GM12878 (cell line): ENCODE measurements at regions not wholly inside any gene's neighbourhood (a gene's known extent, or its start where the extent isn't known, plus 50 kb on each side); places are given as distances from the start of the nearest gene placed in this dataset.
"Not testable (repeated sequence)": the region's sequence is repeated elsewhere in the genome, so short reads cannot be mapped to it uniquely, and the experiment has no call there.

Experiments
- ATAC-seq: fragments of 200-7000 bp; cut with Tn5 transposase; 3 replicates; pipeline ENCODE4 v1.9.1; 2020; ENCODE audit warnings: mild to moderate bottlenecking, moderate library complexity
- BruUV-seq: library from RNA; stranded (reverse); fragments of 400-500 nt; replicated peaks from 2 replicates; lab custom pipeline; 2021; lab: Mats Ljungman, UMichigan
- CTCF ChIA-PET: fragments of 300-600 bp; sonication (Branson Sonifier 250); formaldehyde crosslinking; extraction: SDS; loops from one replicate; lab custom pipeline; 2021; ENCODE audit warnings: inconsistent platforms; lab: Yijun Ruan, JAX
- POLR2A ChIA-PET: fragments of 350-600 bp; formaldehyde crosslinking; extraction: SDS; loops from one replicate; lab custom pipeline; 2021; ENCODE audit warnings: inconsistent platforms; lab: Charles Lee
- RAD21 ChIA-PET: fragments of 300-600 bp; sonication (Branson Sonifier 250); formaldehyde crosslinking; loops from one replicate; lab custom pipeline; 2023; ENCODE audit warnings: antibody characterized with exemption; ENCODE audit not compliant: unreplicated experiment; lab: Charles Lee
- SMC1A ChIA-PET: fragments of 300-600 bp; sonication (Branson Sonifier 250); formaldehyde crosslinking; loops from one replicate; lab custom pipeline; 2023; ENCODE audit not compliant: unreplicated experiment, uncharacterized antibody; lab: Charles Lee
- DNase-seq: peaks from one replicate; pipeline ENCODE4 v3.0.0-alpha.2; 2011; ENCODE audit warnings: low read depth, low spot score
- FAIRE-seq: peaks from 3 replicates; lab custom pipeline; 2011; peaks lifted over from hg19 to GRCh38; lab: Jason Lieb, UNC
- H2AFZ ChIP-seq: 2 replicates; pipeline ENCODE4 v1.6.0; 2011; ENCODE audit warnings: low read depth, low read length, control low read depth; ENCODE audit not compliant: control insufficient read depth
- H3K27ac ChIP-seq: 2 replicates; pipeline ENCODE4 v1.5.1; 2011; ENCODE audit warnings: control low read depth; ENCODE audit not compliant: control insufficient read depth, insufficient read depth
- H3K27me3 ChIP-seq, 2 experiments: replicated peaks in 1 of 2; 2 replicates each; pipeline versions ENCODE4 v1.6.0 to v1.6.1; 2011; ENCODE audit warnings: low read length in 1 of 2; ENCODE audit not compliant: control insufficient read depth in 2 of 2, insufficient read depth in 2 of 2
- H3K36me3 ChIP-seq, 2 experiments: 2 replicates each; pipeline ENCODE4 v1.5.1; 2011; ENCODE audit warnings: low read length in 1 of 2; ENCODE audit not compliant: control insufficient read depth in 2 of 2, insufficient read depth in 2 of 2
- H3K4me1 ChIP-seq: 2 replicates; pipeline ENCODE4 v1.6.1; 2011; ENCODE audit warnings: mild to moderate bottlenecking, low read length, moderate library complexity, mixed read lengths; ENCODE audit not compliant: control insufficient read depth, insufficient read depth
- H3K4me2 ChIP-seq: 2 replicates; pipeline ENCODE4 v1.6.0; 2011; ENCODE audit warnings: control low read depth; ENCODE audit not compliant: control insufficient read depth, insufficient read depth
- H3K4me3 ChIP-seq: fragments of 200-600 bp; sonication (generic); 2 replicates; pipeline ENCODE4 v1.5.1; 2016
- H3K79me2 ChIP-seq: 2 replicates; pipeline ENCODE4 v1.6.0; 2011; ENCODE audit warnings: low read length; ENCODE audit not compliant: control insufficient read depth, insufficient read depth
- H3K9ac ChIP-seq: 2 replicates; pipeline ENCODE4 v1.8.0; 2011; ENCODE audit warnings: low read length, control low read depth, mixed read lengths; ENCODE audit not compliant: control insufficient read depth, insufficient read depth
- H3K9me3 ChIP-seq: replicated peaks from 3 replicates; pipeline ENCODE4 v1.5.1; 2011; ENCODE audit warnings: mild to moderate bottlenecking, low read length; ENCODE audit not compliant: control insufficient read depth, insufficient read depth
- H4K20me1 ChIP-seq: 2 replicates; pipeline ENCODE4 v1.6.0; 2011; ENCODE audit not compliant: control insufficient read depth, insufficient read depth
- CUX1 ChIP-seq: IDR thresholded peaks from 2 replicates; pipeline ENCODE4 v1.6.1; 2012; ENCODE audit warnings: improper control_type of control experiment, low read depth, low read length; ENCODE audit not compliant: insufficient replicate concordance
- WGBS: methylation state at CpG from one replicate; pipeline ENCODE4 v1.1.6; 2016; ENCODE audit warnings: low lambda C conversion rate; ENCODE audit not compliant: insufficient replicate concordance, insufficient coverage; ENCODE audit errors: missing lambda C conversion rate; 5-methylcytosine and 5-hydroxymethylcytosine counted together
- in situ Hi-C: fragments of 300-500 bp; cut with MboI; formaldehyde crosslinking; loops from 9 replicates; pipeline ENCODE4 v1.14.3; 2018; ENCODE audit warnings: mixed read lengths
- intact Hi-C: fragments of 100-400 bp; cut with micrococcal nuclease; formaldehyde crosslinking; loops from one replicate; pipeline ENCODE4 v1.14.2; 2022; ENCODE audit not compliant: unreplicated experiment

- no peak for TF ChIP-seq CUX1
- TF ChIP-seq, all 136 proteins: peak for 0
These were observed 620.5 kb upstream of the CCDC179 start (continued) for GRCh38 chr11:23480736-23481135.

GRCh38 chr11:23484146-23484545 is 623.9 kb upstream of the CCDC179 start:
- CTCF ChIA-PET, H3K9ac ChIP-seq, in situ Hi-C loops, H3K36me3 ChIP-seq, H3K9me3 ChIP-seq, H2AFZ ChIP-seq, FAIRE-seq, DNase-seq, RAD21 ChIA-PET, BruUV-seq, ATAC-seq, H3K4me1 ChIP-seq, H3K4me2 ChIP-seq, H3K27me3 ChIP-seq, SMC1A ChIA-PET, H3K79me2 ChIP-seq, intact Hi-C loops, H3K4me3 ChIP-seq, H4K20me1 ChIP-seq, H3K27ac ChIP-seq, POLR2A ChIA-PET: not testable (repeated sequence)
- 7% methylated on average over 3 of the region's 3 CpGs for WGBS

- H3K4me3 ChIP-seq, BruUV-seq, in situ Hi-C loops: not testable (repeated sequence)
These were observed 624.3 kb upstream of the CCDC179 start for GRCh38 chr11:23484618-23485017.

More at GRCh38 chr11:23484618-23485017, 624.3 kb upstream of the CCDC179 start:
- H3K4me1 ChIP-seq, H3K27me3 ChIP-seq, H4K20me1 ChIP-seq, intact Hi-C loops, SMC1A ChIA-PET, H3K27ac ChIP-seq, H3K36me3 ChIP-seq, POLR2A ChIA-PET, FAIRE-seq, H3K9ac ChIP-seq, H3K9me3 ChIP-seq, CTCF ChIA-PET, ATAC-seq, H3K4me2 ChIP-seq, RAD21 ChIA-PET, DNase-seq, H2AFZ ChIP-seq, H3K79me2 ChIP-seq: not testable (repeated sequence)
- WGBS: 13% methylated on average over 3 of the region's 3 CpGs
